Mesendoderm (in vitro differentiated cells): ENCODE measurements at regions not wholly inside any gene's neighbourhood (a gene's known extent, or its start where the extent isn't known, plus 50 kb on each side); places are given as distances from the start of the nearest gene placed in this dataset.

Experiments used
- DNase-seq: peaks from one replicate; pipeline ENCODE4 v3.0.0; 2013
- H2AK5ac ChIP-seq: 2 replicates; pipeline ENCODE4 v1.6.1; 2013; ENCODE audit warnings: low read length, inconsistent platforms
- H2BK120ac ChIP-seq: 2 replicates; pipeline ENCODE4 v1.6.1; 2013; ENCODE audit warnings: low read depth, mild to moderate bottlenecking, low read length, moderate library complexity, mixed read lengths
- H2BK15ac ChIP-seq: replicated peaks from 2 replicates; pipeline ENCODE4 v1.6.1; 2013; ENCODE audit warnings: low read depth, mild to moderate bottlenecking, moderate library complexity
- H2BK5ac ChIP-seq: 2 replicates; pipeline ENCODE4 v1.6.1; 2013; ENCODE audit warnings: low read length, inconsistent platforms
- H3K18ac ChIP-seq: 2 replicates; pipeline ENCODE4 v1.6.1; 2013; ENCODE audit warnings: mild to moderate bottlenecking, low read length, mixed read lengths
- H3K23ac ChIP-seq: one replicate; pipeline ENCODE4 v1.6.1; 2013; ENCODE audit warnings: low read length
- H3K27ac ChIP-seq: 2 replicates; pipeline ENCODE4 v1.5.1; 2013; ENCODE audit warnings: low read depth, mild to moderate bottlenecking, inconsistent platforms, low read length, moderate library complexity
- H3K27me3 ChIP-seq: 2 replicates; pipeline ENCODE4 v1.6.1; 2013; ENCODE audit warnings: low read length, control low read depth, mild to moderate bottlenecking, inconsistent platforms; ENCODE audit not compliant: insufficient read depth, poor library complexity
- H3K36me3 ChIP-seq: 2 replicates; pipeline ENCODE4 v1.6.1; 2013; ENCODE audit warnings: low read length, inconsistent platforms; ENCODE audit not compliant: control insufficient read depth, insufficient read depth
- H3K4ac ChIP-seq: one replicate; pipeline ENCODE4 v1.6.1; 2013; ENCODE audit warnings: low read depth, mild to moderate bottlenecking, low read length, moderate library complexity
- H3K4me1 ChIP-seq: 2 replicates; pipeline ENCODE4 v1.6.1; 2013; ENCODE audit warnings: low read depth, low read length, inconsistent platforms; ENCODE audit not compliant: control insufficient read depth
- H3K4me2 ChIP-seq: 2 replicates; pipeline ENCODE4 v1.6.1; 2013; ENCODE audit warnings: low read length
- H3K4me3 ChIP-seq: 2 replicates; pipeline ENCODE4 v1.5.1; 2013; ENCODE audit warnings: mild to moderate bottlenecking, low read length
- H3K56ac ChIP-seq: one replicate; pipeline ENCODE4 v1.6.1; 2013; ENCODE audit warnings: low read length
- H3K79me1 ChIP-seq: 2 replicates; pipeline ENCODE4 v1.6.1; 2013; ENCODE audit warnings: low read length, inconsistent platforms
- H3K79me2 ChIP-seq: 2 replicates; pipeline ENCODE4 v1.6.1; 2013; ENCODE audit warnings: mild to moderate bottlenecking, low read length; ENCODE audit not compliant: control insufficient read depth, insufficient read depth
- H3K9ac ChIP-seq: 2 replicates; pipeline ENCODE4 v1.6.1; 2013; ENCODE audit warnings: low read length, inconsistent platforms
- H4K5ac ChIP-seq: one replicate; pipeline ENCODE4 v1.6.1; 2013; ENCODE audit warnings: low read length
- H4K8ac ChIP-seq: one replicate; pipeline ENCODE4 v1.6.1; 2013; ENCODE audit warnings: low read depth, mild to moderate bottlenecking, control low read depth, low read length, moderate library complexity
- WGBS: extraction: QIAGEN DNeasy Blood & Tissue Kit; methylation state at CpG from one replicate; pipeline ENCODE4 v1.1.7; 2013; ENCODE audit warnings: low lambda C conversion rate, missing lambda C conversion rate; ENCODE audit not compliant: insufficient coverage; ENCODE audit errors: extremely low coverage; 5-methylcytosine and 5-hydroxymethylcytosine counted together

DNA sequence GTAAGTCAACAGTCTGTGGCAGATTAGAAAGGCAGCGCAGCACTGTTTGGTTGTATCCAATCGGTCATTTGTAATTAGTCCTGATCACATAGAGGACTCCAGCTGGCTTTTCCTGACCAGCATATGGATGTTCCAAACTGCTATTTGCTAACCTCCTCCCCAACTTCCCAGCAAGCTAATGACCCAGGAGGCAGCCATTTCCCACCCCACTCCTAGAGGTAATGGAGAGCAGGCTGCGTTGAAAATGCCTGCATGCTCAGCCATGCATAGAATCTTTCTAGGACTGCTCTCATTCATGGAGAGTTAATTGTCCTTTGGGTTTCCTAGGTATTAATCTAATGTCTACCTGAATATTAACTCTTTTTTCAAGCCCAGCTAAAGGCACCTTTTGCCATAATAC lies 850.6 kb upstream of the WWC1 start:
- Histone ChIP-seq H2BK5ac (no peak overlapping the region), H2BK120ac (no peak overlapping the region), H4K8ac (no peak overlapping the region), H3K79me2 (no peaks in the 10 kb centered on the region), H3K27ac (no peak overlapping the region), H3K4me1 (no peaks in the 10 kb centered on the region), H2AK5ac (no peak overlapping the region), H3K23ac (no peak overlapping the region), H3K4me3 (no peak overlapping the region), H3K79me1 (no peaks in the 10 kb centered on the region), H3K56ac (no peak overlapping the region), H3K4me2 (no peak overlapping the region), H3K18ac (no peak overlapping the region), H2BK15ac (no peak overlapping the region), H4K5ac (no peak overlapping the region), H3K36me3 (no peaks in the 10 kb centered on the region), H3K27me3 (no peaks in the 10 kb centered on the region), H3K9ac (no peak overlapping the region), H3K4ac (no peak overlapping the region)
- no CpG with 5 or more reads among the region's 3 CpGs for WGBS
- DNase-seq = no peak

DNA sequence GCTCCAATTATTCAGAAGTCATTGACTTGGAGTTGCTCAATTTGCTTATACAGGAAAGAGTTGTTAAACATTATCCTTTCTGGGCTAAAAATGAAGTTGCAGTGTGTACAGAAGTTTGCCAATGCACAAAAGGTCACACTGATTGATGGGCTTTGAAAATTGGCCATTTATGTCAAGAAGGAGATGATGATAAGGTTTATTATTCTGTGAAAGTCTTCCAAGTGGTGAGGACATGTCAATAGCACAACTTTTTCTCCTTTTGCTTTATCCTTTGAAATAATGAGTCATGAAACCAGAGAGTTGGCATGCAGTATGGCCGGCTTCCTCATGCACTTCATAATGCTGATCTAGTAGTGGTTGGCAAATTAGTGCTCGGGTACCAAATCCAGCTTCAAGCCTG lies 848.5 kb upstream of the WWC1 start:
- Histone ChIP-seq H3K4ac (no peak overlapping the region), H3K79me2 (no peaks in the 10 kb centered on the region), H3K27ac (no peak overlapping the region), H3K4me2 (no peak overlapping the region), H3K18ac (no peak overlapping the region), H2AK5ac (no peak overlapping the region), H2BK15ac (no peak overlapping the region), H3K56ac (no peak overlapping the region), H3K9ac (no peak overlapping the region), H4K8ac (no peak overlapping the region), H4K5ac (no peak overlapping the region), H3K23ac (no peak overlapping the region), H3K4me3 (no peak overlapping the region), H2BK5ac (no peak overlapping the region), H3K4me1 (no peaks in the 10 kb centered on the region), H3K27me3 (no peaks in the 10 kb centered on the region), H3K79me1 (no peaks in the 10 kb centered on the region), H3K36me3 (no peaks in the 10 kb centered on the region), H2BK120ac (no peak overlapping the region)
- DNase-seq = no peak
- no CpG with 5 or more reads among the region's 2 CpGs for WGBS

DNA sequence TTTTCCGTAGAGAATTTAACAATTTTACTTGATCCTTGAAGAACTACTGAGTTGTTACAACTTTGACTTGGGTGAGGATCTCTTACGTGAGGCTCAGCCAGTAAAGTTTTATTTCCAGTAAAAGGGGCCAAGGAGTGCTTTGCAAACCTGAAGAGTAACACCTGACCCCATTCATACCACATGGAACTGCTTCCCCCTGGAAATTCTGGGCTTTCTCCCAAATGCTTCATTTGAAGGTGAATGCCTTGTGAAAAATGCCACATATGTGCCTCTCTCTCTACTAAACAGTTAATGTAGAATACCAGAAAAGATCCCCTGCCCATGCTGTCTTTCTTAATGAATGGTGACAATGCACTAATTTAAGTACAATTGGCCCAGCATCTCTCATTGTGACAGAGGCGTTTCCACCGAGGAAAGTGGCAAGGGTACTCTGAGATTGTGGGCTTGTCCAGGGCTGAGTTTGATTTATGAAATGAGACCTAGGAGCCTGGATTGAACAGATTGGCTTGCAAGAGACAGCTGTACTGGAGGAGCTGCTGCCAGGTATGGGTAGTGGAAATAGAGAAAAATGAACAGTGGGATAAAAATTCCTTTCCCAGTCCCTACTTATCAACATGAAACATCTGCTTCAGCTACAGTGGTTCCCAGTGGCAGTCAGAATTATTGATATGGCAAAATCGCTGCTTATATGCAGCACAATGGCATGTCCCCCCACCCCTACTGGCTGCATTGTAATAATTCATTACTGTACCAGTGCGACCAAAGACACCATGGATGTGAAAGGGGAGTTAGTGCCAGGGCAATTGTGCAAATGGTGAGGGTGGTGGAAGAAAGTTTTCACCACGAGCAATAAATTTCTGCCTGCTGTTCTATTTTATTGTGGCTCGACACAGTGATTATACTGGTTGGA lies 843.7 kb upstream of the WWC1 start:
- Histone ChIP-seq H3K36me3 (no peaks in the 10 kb centered on the region), H4K8ac (no peak overlapping the region), H3K9ac (no peak overlapping the region), H3K27ac (no peak overlapping the region), H3K4me3 (no peak overlapping the region), H2BK120ac (no peak overlapping the region), H3K79me2 (no peaks in the 10 kb centered on the region), H3K56ac (no peak overlapping the region), H3K4me2 (no peak overlapping the region), H3K4me1 (no peaks in the 10 kb centered on the region), H4K5ac (no peak overlapping the region), H2AK5ac (no peak overlapping the region), H3K23ac (no peak overlapping the region), H3K79me1 (no peaks in the 10 kb centered on the region), H3K27me3 (no peaks in the 10 kb centered on the region), H3K18ac (no peak overlapping the region), H2BK15ac (no peak overlapping the region), H2BK5ac (no peak overlapping the region), H3K4ac (no peak overlapping the region)
- no peak for DNase-seq
- no CpG with 5 or more reads among the region's 8 CpGs for WGBS

DNA sequence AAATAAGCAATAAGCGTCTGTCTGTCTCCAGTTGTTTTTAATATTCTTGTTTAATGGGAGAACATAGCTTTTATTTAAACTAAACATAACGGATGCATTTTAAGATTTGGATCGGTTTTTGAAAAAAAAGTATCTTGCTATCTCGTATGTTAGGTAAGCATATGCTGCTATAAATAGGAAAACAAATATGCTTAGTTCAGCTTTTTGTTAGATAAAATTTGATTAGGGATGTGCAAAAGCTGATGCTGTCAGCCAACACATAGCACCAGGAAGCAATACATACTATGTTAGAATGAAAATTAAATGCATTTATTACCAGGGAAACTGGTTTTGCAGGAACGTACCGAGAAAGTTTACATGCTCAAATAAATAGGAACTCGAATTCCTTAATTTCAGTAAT lies 843.1 kb upstream of the WWC1 start:
- 100% methylated on average over 3 of the region's 7 CpGs for WGBS
- Histone ChIP-seq H3K4ac (no peak overlapping the region), H3K36me3 (no peaks in the 10 kb centered on the region), H2BK15ac (no peak overlapping the region), H3K18ac (no peak overlapping the region), H3K9ac (no peak overlapping the region), H3K79me1 (no peaks in the 10 kb centered on the region), H2BK5ac (no peak overlapping the region), H3K4me1 (no peaks in the 10 kb centered on the region), H3K79me2 (no peaks in the 10 kb centered on the region), H3K4me3 (no peak overlapping the region), H4K8ac (no peak overlapping the region), H3K23ac (no peak overlapping the region), H3K27ac (no peak overlapping the region), H3K4me2 (no peak overlapping the region), H2AK5ac (no peak overlapping the region), H3K27me3 (no peaks in the 10 kb centered on the region), H2BK120ac (no peak overlapping the region), H3K56ac (no peak overlapping the region), H4K5ac (no peak overlapping the region)
- no peak for DNase-seq

DNA sequence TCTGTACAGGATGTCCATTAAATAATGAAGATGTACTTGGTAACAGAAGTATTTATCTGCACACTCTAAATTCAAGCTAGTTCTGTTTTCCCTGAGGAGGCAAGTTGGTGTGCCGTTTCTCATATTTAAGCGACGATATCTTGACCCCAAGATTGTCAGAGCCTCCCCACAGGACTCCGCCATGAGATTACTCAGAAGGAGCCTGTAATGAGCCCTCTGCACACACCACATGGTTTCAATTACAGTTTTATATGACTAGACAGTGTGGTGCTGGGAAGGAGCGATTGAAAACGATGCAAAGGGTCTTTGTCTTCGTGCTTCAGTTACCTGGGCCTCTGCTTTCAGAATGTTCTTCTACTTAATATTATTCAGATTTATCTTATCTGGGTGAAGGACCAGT lies 840.4 kb upstream of the WWC1 start:
- WGBS = no CpG with 5 or more reads among the region's 7 CpGs
- no peak overlapping the region for H3K18ac ChIP-seq
- no peaks in the 10 kb centered on the region for H3K27me3 ChIP-seq

DNA sequence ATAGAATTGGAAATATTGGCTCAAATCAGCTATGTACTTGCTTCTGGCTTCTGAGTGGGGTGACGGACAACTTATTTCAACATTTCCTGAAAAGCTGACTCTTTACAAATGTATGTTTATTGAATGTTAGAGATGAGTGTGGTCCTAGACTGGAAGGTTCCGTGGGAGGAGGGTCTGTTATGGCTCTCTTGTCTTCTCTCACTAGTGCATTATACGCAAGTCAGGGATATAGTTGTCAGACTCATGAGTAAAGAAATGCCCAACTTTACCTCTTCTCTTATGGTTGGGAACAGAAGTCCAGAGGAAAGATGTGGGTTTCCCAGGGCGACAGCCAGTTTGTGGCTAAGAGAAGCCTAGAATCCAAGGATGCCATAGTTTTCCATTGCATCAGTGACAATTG lies 839.3 kb upstream of the WWC1 start:
- H3K9ac ChIP-seq = no peak overlapping the region
- H3K36me3 ChIP-seq = no peaks in the 10 kb centered on the region
- H3K27ac ChIP-seq = no peak overlapping the region
- H4K8ac ChIP-seq = no peak overlapping the region
- no peaks in the 10 kb centered on the region for H3K4me1 ChIP-seq
- no peak overlapping the region for H4K5ac ChIP-seq
- H3K56ac ChIP-seq = no peak overlapping the region
- no peak overlapping the region for H3K4me2 ChIP-seq
- no peak overlapping the region for H2BK15ac ChIP-seq
- no peak overlapping the region for H3K4ac ChIP-seq
- no peak overlapping the region for H3K23ac ChIP-seq
- no peak overlapping the region for H2BK120ac ChIP-seq
- H2AK5ac ChIP-seq = no peak overlapping the region
- H3K79me1 ChIP-seq = no peaks in the 10 kb centered on the region
- no peaks in the 10 kb centered on the region for H3K79me2 ChIP-seq
- no peak overlapping the region for H3K18ac ChIP-seq
- DNase-seq = no peak
- H3K4me3 ChIP-seq = no peak overlapping the region
- WGBS = no CpG with 5 or more reads among the region's 4 CpGs
- no peak overlapping the region for H2BK5ac ChIP-seq
- no peaks in the 10 kb centered on the region for H3K27me3 ChIP-seq

More for the DNA sequence above, 840.4 kb upstream of the WWC1 start:
- Histone ChIP-seq H3K4me1 (no peaks in the 10 kb centered on the region), H3K79me2 (no peaks in the 10 kb centered on the region), H3K56ac (no peak overlapping the region), H3K27ac (no peak overlapping the region), H3K36me3 (no peaks in the 10 kb centered on the region), H3K4ac (no peak overlapping the region), H3K4me3 (no peak overlapping the region), H4K8ac (no peak overlapping the region), H3K4me2 (no peak overlapping the region), H3K9ac (no peak overlapping the region), H2BK15ac (no peak overlapping the region), H2BK120ac (no peak overlapping the region), H3K23ac (no peak overlapping the region), H2AK5ac (no peak overlapping the region), H4K5ac (no peak overlapping the region), H3K79me1 (no peaks in the 10 kb centered on the region), H2BK5ac (no peak overlapping the region)
- DNase-seq = no peak
